PC-3 (cell line): ENCODE measurements at regions not wholly inside any gene's neighbourhood (a gene's known extent, or its start where the extent isn't known, plus 50 kb on each side); places are given as distances from the start of the nearest gene placed in this dataset.

ENCODE experiments used
- EZH2 ChIP-seq: fragments of 300-600 bp; sonication (generic); IDR thresholded peaks from one replicate; pipeline ENCODE4 v1.6.1; 2017; ENCODE audit warnings: antibody characterized with exemption, mild to moderate bottlenecking, low read length; ENCODE audit not compliant: unreplicated experiment
- EZH2phosphoT487 ChIP-seq: fragments of 300-600 bp; sonication (generic); IDR thresholded peaks from 2 replicates; pipeline ENCODE4 v1.6.1; 2018; ENCODE audit warnings: mild to moderate bottlenecking, antibody characterized with exemption, low read length, borderline replicate concordance
- TF ChIP-seq, protein P1 (sequence below): fragments of 300-600 bp; sonication (generic); conservative IDR thresholded peaks from 2 replicates; pipeline ENCODE4 v1.5.1; 2017; ENCODE audit warnings: antibody characterized with exemption, low read depth, mild to moderate bottlenecking, low read length

DNA sequence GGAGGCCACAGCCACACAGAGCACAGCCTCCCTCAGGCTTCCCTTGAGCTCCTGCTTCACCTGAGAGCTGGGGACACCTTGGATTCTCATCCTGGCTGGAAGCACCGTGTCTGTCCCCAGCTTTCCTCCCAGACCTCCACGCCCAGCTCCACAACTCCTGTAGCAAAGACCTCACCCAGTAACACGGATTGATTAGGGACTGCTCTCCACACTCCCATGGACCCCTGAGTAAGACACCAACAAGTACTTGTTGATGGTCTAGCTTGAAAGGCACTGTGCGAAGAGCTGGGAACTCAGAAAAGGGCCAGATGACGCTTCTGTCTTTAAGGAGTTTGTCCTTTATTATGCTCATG lies 109.6 kb downstream of the DLL1 start:
- TF ChIP-seq EZH2phosphoT487: no peak
- TF ChIP-seq, protein P1, sequence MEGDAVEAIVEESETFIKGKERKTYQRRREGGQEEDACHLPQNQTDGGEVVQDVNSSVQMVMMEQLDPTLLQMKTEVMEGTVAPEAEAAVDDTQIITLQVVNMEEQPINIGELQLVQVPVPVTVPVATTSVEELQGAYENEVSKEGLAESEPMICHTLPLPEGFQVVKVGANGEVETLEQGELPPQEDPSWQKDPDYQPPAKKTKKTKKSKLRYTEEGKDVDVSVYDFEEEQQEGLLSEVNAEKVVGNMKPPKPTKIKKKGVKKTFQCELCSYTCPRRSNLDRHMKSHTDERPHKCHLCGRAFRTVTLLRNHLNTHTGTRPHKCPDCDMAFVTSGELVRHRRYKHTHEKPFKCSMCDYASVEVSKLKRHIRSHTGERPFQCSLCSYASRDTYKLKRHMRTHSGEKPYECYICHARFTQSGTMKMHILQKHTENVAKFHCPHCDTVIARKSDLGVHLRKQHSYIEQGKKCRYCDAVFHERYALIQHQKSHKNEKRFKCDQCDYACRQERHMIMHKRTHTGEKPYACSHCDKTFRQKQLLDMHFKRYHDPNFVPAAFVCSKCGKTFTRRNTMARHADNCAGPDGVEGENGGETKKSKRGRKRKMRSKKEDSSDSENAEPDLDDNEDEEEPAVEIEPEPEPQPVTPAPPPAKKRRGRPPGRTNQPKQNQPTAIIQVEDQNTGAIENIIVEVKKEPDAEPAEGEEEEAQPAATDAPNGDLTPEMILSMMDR: no peak
- TF ChIP-seq EZH2: no peak
